ENCODE measurements at regions not wholly inside any gene's neighbourhood (a gene's known extent, or its start where the extent isn't known, plus 50 kb on each side); places are given as distances from the start of the nearest gene placed in this dataset.

DNA sequence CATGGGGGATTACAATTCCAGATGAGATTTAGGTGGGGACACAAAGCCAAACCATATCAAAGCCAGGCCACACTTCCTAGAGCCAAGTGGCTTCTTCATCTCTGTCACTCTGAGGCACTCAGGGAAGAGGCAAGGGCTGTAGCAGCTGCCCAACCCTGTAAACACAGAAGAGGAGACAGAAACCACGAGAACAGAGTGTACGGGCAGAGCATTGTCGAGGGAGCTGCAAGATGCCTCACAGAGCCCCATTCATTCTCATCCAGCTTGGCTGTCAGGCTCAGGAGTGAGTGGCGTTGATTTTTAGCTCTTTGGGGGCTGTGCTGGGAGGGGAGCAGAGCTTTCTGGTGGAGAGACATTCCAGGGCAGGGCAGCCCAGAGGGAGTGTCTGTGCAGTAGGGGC, 117.2 kb upstream of the SALL1 start:
- Histone ChIP-seq H3K79me1 (ENCODE audit: low read depth in 1 of 2, low read length in 2 of 2) (no peaks in the 10 kb centered on the region), H2BK20ac (ENCODE audit: low read depth, low read length) (no peak overlapping the region), H2AK5ac (ENCODE audit: low read depth, low read length) (no peak overlapping the region), H3K18ac (ENCODE audit: low read depth, low read length) (no peak overlapping the region), H3K4ac (ENCODE audit: low read depth, low read length) (no peak overlapping the region), H2BK5ac (ENCODE audit: low read depth, low read length, poor library complexity, severe bottlenecking) (no peak overlapping the region), H2AK9ac (replicated peaks; ENCODE audit: low read depth, low read length, poor library complexity) (no peak overlapping the region), H3K9ac (ENCODE audit: low read depth, low read length) (no peak overlapping the region), H3K9me3 (ENCODE audit: control insufficient read depth, insufficient read depth, low read length) (no peaks in the 10 kb centered on the region; the same call in 1 of the 2 replicates), H2AFZ (replicated peaks; ENCODE audit: low read length, poor library complexity) (no peak overlapping the region), H3K23ac (ENCODE audit: low read depth, low read length) (no peak overlapping the region), H3K27ac (ENCODE audit: insufficient read depth, low read length) (no peak overlapping the region), H3K4me2 (ENCODE audit: low read depth, low read length) (no peak overlapping the region; the same call in 1 of the 2 replicates), H3K4me3 (ENCODE audit: insufficient read depth, low read depth, low read length) (no peak overlapping the region), H3K4me1 (ENCODE audit: control insufficient read depth, insufficient read depth, low read length) (no peaks in the 10 kb centered on the region), H3K14ac (replicated peaks; ENCODE audit: low read depth, low read length) (no peak overlapping the region), H3K27me3 (ENCODE audit: control insufficient read depth, insufficient read depth, low read length) (peaks cover 6% of the 10 kb centered on the region), H4K8ac (ENCODE audit: low read depth in 2 of 2, low read length in 2 of 2) (no peak overlapping the region), H3K56ac (ENCODE audit: extremely low read depth, insufficient read depth, low read length) (no peak overlapping the region), H4K20me1 (ENCODE audit: insufficient read depth, low read length) (no peaks in the 10 kb centered on the region), H2BK120ac (ENCODE audit: low read depth, low read length) (no peak overlapping the region), H4K5ac (ENCODE audit: low read depth, low read length) (no peak overlapping the region), H3K36me3 (ENCODE audit: control insufficient read depth, insufficient read depth, low read length) (no peaks in the 10 kb centered on the region), H3K9me1 (ENCODE audit: insufficient read depth, low read length) (no peaks in the 10 kb centered on the region), H4K91ac (ENCODE audit: insufficient read depth, low read depth, low read length) (no peak overlapping the region), H2BK15ac (ENCODE audit: low read depth, low read length) (no peak overlapping the region)
- no TSS peak for BruUV-seq (replicated peaks)
- DNase-seq (no peak), ATAC-seq (ENCODE audit: low read depth) (no peak)
- intact Hi-C loops (cut with micrococcal nuclease) (no loop called here), in situ Hi-C loops (cut with MboI; ENCODE audit: low sequenced_read_pairs) (no loop called here), dilution Hi-C loops (cut with HindIII; ENCODE audit: low sequenced_read_pairs, unreplicated experiment) (no loop called here)
- ChIA-PET POLR2A (ENCODE audit: unreplicated experiment) (no interaction called here), CTCF (no interaction called here)
- WGBS, 2 experiments (ENCODE audit: extremely low coverage in 2 of 2, insufficient read length in 1 of 2), result no CpG with 5 or more reads among the region's 4 CpGs
- TF ChIP-seq FOS (IDR thresholded peaks at IDR 0.05; ENCODE audit: low read depth, low read length) (no peak), CEBPB (IDR thresholded peaks at IDR 0.05; ENCODE audit: low read depth, low read length) (no peak), CHD1 (IDR thresholded peaks at IDR 0.05; ENCODE audit: low read depth, low read length) (no peak), RCOR1 (IDR thresholded peaks at IDR 0.05; ENCODE audit: insufficient replicate concordance, low read length) (no peak), ELK1 (IDR thresholded peaks at IDR 0.05; ENCODE audit: borderline replicate concordance, low read depth, low read length) (no peak), NFE2L2 (IDR thresholded peaks at IDR 0.05; ENCODE audit: low read depth, low read length) (no peak)

Measured in IMR-90 (cell line).